CD4-positive, alpha-beta T cell (primary cell): ENCODE measurements at regions not wholly inside any gene's neighbourhood (a gene's known extent, or its start where the extent isn't known, plus 50 kb on each side); places are given as distances from the start of the nearest gene placed in this dataset.

Source experiments
- ATAC-seq: fragments of 200-7000 bp; cut with Tn5 transposase; one replicate; pipeline ENCODE4 v1.10.0; 2022; ENCODE audit warnings: mild to moderate bottlenecking; ENCODE audit not compliant: poor library complexity
- CTCF ChIA-PET: fragments of 350-600 bp; sonication (Branson Sonifier 250); formaldehyde crosslinking; loops from one replicate; lab custom pipeline; 2021; ENCODE audit warnings: antibody characterized with exemption, inconsistent platforms; lab: Charles Lee
- POLR2A ChIA-PET: fragments of 350-600 bp; sonication (Branson Sonifier 250); formaldehyde crosslinking; loops from one replicate; lab custom pipeline; 2021; ENCODE audit warnings: antibody characterized with exemption, inconsistent platforms; lab: Charles Lee
- DNase-seq, 14 experiments: peaks; one replicate each; pipeline ENCODE4 v3.0.0-alpha.2; 2013 to 2020; ENCODE audit warnings: mixed read lengths in 2 of 14
- H3K27ac ChIP-seq, 2 donors: one replicate each; pipeline versions ENCODE4 v1.5.1 to v1.7.0; 2013; ENCODE audit warnings: low read length in 2 of 2, low read depth in 1 of 2, mild to moderate bottlenecking in 1 of 2
- H3K27me3 ChIP-seq, 2 experiments: 1 replicate in 1 of 2; 2 replicates in 1 of 2; pipeline versions ENCODE4 v1.6.1 to v1.7.0; 2013; ENCODE audit warnings: low read length in 2 of 2, control low read depth in 1 of 2, mild to moderate bottlenecking in 1 of 2, moderate library complexity in 1 of 2; ENCODE audit not compliant: insufficient read depth in 2 of 2, control insufficient read depth in 1 of 2
- H3K36me3 ChIP-seq: one replicate; pipeline ENCODE4 v1.6.1; 2013; ENCODE audit warnings: low read length, control low read depth; ENCODE audit not compliant: insufficient read depth
- H3K4me1 ChIP-seq: one replicate; pipeline ENCODE4 v1.6.1; 2013; ENCODE audit warnings: low read length, control low read depth; ENCODE audit not compliant: insufficient read depth
- H3K4me3 ChIP-seq: one replicate; pipeline ENCODE4 v1.5.1; 2013; ENCODE audit warnings: mild to moderate bottlenecking, low read length, moderate library complexity
- H3K9me3 ChIP-seq, 2 experiments: 1 replicate in 1 of 2; 2 replicates in 1 of 2; pipeline versions ENCODE4 v1.6.1 to v1.7.0; 2013; ENCODE audit warnings: low read length in 2 of 2, mild to moderate bottlenecking in 2 of 2, control low read depth in 1 of 2, moderate library complexity in 1 of 2; ENCODE audit not compliant: control insufficient read depth in 1 of 2, insufficient read depth in 1 of 2
- H3K27ac Mint-ChIP-seq: one replicate; pipeline ENCODE4 v1.8.0; 2020; ENCODE audit warnings: mixed read lengths
- H3K27me3 Mint-ChIP-seq: one replicate; pipeline ENCODE4 v1.8.0; 2021; ENCODE audit warnings: mixed read lengths
- H3K36me3 Mint-ChIP-seq: one replicate; pipeline ENCODE4 v1.8.0; 2021; ENCODE audit warnings: low read depth, mixed read lengths
- H3K4me1 Mint-ChIP-seq: one replicate; pipeline ENCODE4 v1.8.0; 2021; ENCODE audit warnings: low read depth, mixed read lengths
- H3K4me3 Mint-ChIP-seq: one replicate; pipeline ENCODE4 v1.8.0; 2020; ENCODE audit warnings: mild to moderate bottlenecking, mixed read lengths
- H3K9me3 Mint-ChIP-seq: one replicate; pipeline ENCODE4 v1.8.0; 2020; ENCODE audit warnings: mixed read lengths
- CTCF ChIP-seq: fragments of 200-600 bp; IDR thresholded peaks from one replicate; pipeline ENCODE4 v1.8.0; 2022; ENCODE audit warnings: antibody characterized with exemption, mild to moderate bottlenecking
- intact Hi-C, 2 experiments: fragments of 100-400 bp; cut with DNase I in 1 of 2; cut with micrococcal nuclease in 1 of 2; formaldehyde crosslinking; loops; one replicate each; pipeline versions ENCODE4 v1.15.1 to v1.9.0; 2023 to 2025; cut with DNase I, micrococcal nuclease

DNA sequence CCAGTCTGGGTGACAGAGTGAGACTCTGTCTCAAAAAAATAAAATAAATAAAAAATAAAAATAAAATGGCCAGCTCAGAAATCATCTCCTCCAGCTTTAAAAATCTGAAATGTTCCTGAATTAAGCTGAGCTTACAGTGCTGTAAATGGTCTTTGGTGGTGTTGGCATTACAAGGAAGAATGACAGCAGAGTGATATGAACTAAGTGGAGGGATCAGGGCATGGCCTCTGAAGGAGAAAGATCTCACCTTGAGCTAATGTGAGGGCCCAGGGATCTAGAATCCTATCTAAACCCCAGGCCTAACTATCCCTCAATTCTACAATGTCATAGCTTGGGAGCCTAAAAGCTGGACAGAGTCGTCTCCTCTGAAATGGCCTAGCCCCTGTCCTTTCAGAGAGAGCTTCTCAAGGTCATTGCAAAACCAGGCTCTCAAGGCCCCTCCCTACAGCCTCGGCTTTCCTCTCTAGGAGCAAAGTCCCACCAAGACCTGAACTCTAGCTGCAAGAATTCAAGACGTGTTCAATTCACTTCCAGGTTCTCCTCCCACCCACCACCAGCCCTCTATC lies 345.4 kb downstream of the BUD13 start:
- no peaks in the 10 kb centered on the region for H3K36me3 Mint-ChIP-seq
- DNase-seq (no peak), ATAC-seq (no peak)
- no peak overlapping the region for H3K4me3 Mint-ChIP-seq
- Histone ChIP-seq H3K36me3 (no peaks in the 10 kb centered on the region), H3K4me3 (no peak overlapping the region), H3K27ac (no peak overlapping the region), H3K27me3 (peaks cover 0 to 5% of the 10 kb centered on the region in 2 experiments), H3K9me3 (peaks cover 0 to 14% of the 10 kb centered on the region in 2 experiments), H3K4me1 (no peaks in the 10 kb centered on the region)
- POLR2A ChIA-PET: no interaction called here
- TF ChIP-seq CTCF: no peak
- H3K27ac Mint-ChIP-seq: no peak overlapping the region
- no peaks in the 10 kb centered on the region for H3K9me3 Mint-ChIP-seq
- CTCF ChIA-PET: interaction anchor here (0.8 kb wide), 1 partner anchor 10 kb away, joined by 3 read pairs; no protein-coding TSS in a partner anchor
- peaks cover 30% of the 10 kb centered on the region for H3K27me3 Mint-ChIP-seq
- intact Hi-C loops: no loop called here
- no peaks in the 10 kb centered on the region for H3K4me1 Mint-ChIP-seq

GRCh38 chr11:116426761-116427160 lies 346.0 kb downstream of the BUD13 start:
- ATAC-seq (no peak), DNase-seq (no peak)
- no peak overlapping the region for H3K4me3 Mint-ChIP-seq
- no peak overlapping the region for H3K27ac ChIP-seq
- ChIA-PET CTCF (no interaction called here), POLR2A (no interaction called here)
- H3K4me1 Mint-ChIP-seq: no peaks in the 10 kb centered on the region
- H3K4me1 ChIP-seq: no peaks in the 10 kb centered on the region
- H3K36me3 ChIP-seq: no peaks in the 10 kb centered on the region
- H3K9me3 ChIP-seq: peaks cover 0 to 8% of the 10 kb centered on the region in 2 experiments
- no peak overlapping the region for H3K4me3 ChIP-seq
- H3K9me3 Mint-ChIP-seq: no peaks in the 10 kb centered on the region
- H3K36me3 Mint-ChIP-seq: no peaks in the 10 kb centered on the region
- H3K27me3 ChIP-seq: peaks cover 0 to 5% of the 10 kb centered on the region in 2 experiments
- no peak overlapping the region for H3K27ac Mint-ChIP-seq
- no peak for TF ChIP-seq CTCF
- intact Hi-C loops: no loop called here
- peaks cover 29% of the 10 kb centered on the region for H3K27me3 Mint-ChIP-seq

GRCh38 chr11:116424615-116425261 lies 348.0 kb downstream of the BUD13 start:
- Histone ChIP-seq H3K27ac (no peak overlapping the region), H3K4me3 (no peak overlapping the region), H3K27me3 (peaks cover 0 to 5% of the 10 kb centered on the region in 2 experiments), H3K4me1 (no peaks in the 10 kb centered on the region), H3K36me3 (no peaks in the 10 kb centered on the region), H3K9me3 (peaks cover 0 to 7% of the 10 kb centered on the region in 2 experiments)
- H3K4me3 Mint-ChIP-seq: no peak overlapping the region
- no peak overlapping the region for H3K27ac Mint-ChIP-seq
- CTCF ChIA-PET: no interaction called here
- H3K9me3 Mint-ChIP-seq: no peaks in the 10 kb centered on the region
- H3K27me3 Mint-ChIP-seq: peaks cover 24% of the 10 kb centered on the region
- no peak for ATAC-seq
- H3K36me3 Mint-ChIP-seq: no peaks in the 10 kb centered on the region
- intact Hi-C loops: no loop called here
- H3K4me1 Mint-ChIP-seq: no peaks in the 10 kb centered on the region
- no peak for TF ChIP-seq CTCF
- no peak for DNase-seq
- POLR2A ChIA-PET: no interaction called here
